Thoracic aorta (tissue), 2 donors: ENCODE measurements at regions not wholly inside any gene's neighbourhood (a gene's known extent, or its start where the extent isn't known, plus 50 kb on each side); places are given as distances from the start of the nearest gene placed in this dataset.

Source experiments
- ATAC-seq: fragments of 150-250 bp; one replicate; pipeline ENCODE4 v1.8.0; 2017; ENCODE audit warnings: low read depth; ENCODE audit not compliant: insufficient number of reproducible peaks, low FRiP score
- DNase-seq: peaks from one replicate; pipeline ENCODE4 v3.0.0-alpha.2; 2020; ENCODE audit warnings: low spot score
- H3K27ac ChIP-seq, 2 donors: fragments of 200-600 bp; sonication (generic); 1 replicate in 1 of 2; 2 replicates in 1 of 2; pipeline ENCODE4 v1.5.1; 2016; ENCODE audit warnings: mild to moderate bottlenecking in 2 of 2, moderate library complexity in 2 of 2
- H3K27me3 ChIP-seq: fragments of 200-600 bp; sonication (generic); replicated peaks from 2 replicates; pipeline ENCODE4 v1.6.0; 2016; ENCODE audit warnings: mild to moderate bottlenecking; ENCODE audit not compliant: insufficient read depth
- H3K36me3 ChIP-seq: fragments of 200-600 bp; sonication (generic); one replicate; pipeline ENCODE4 v1.5.1; 2016
- H3K4me1 ChIP-seq, 2 donors: fragments of 200-600 bp; sonication (generic); 1 replicate in 1 of 2; 2 replicates in 1 of 2; pipeline versions ENCODE4 v1.5.1 to v1.6.0; 2016; ENCODE audit warnings: low read depth in 2 of 2, mild to moderate bottlenecking in 1 of 2; ENCODE audit not compliant: control insufficient read depth in 1 of 2
- H3K4me3 ChIP-seq: fragments of 200-600 bp; sonication (generic); 2 replicates; pipeline ENCODE4 v1.5.1; 2016; ENCODE audit warnings: mild to moderate bottlenecking
- H3K9me3 ChIP-seq: fragments of 200-600 bp; sonication (generic); 2 replicates; pipeline ENCODE4 v1.5.1; 2016
- CTCF ChIP-seq: fragments of 200-600 bp; sonication (generic); IDR thresholded peaks from one replicate; pipeline ENCODE4 v1.5.1; 2019; ENCODE audit warnings: antibody characterized with exemption

GRCh38 chr10:33623669-33624068, 289.2 kb upstream of the NRP1 start:
- DNase-seq = no peak
- no peaks in the 10 kb centered on the region for H3K4me1 ChIP-seq
- no peak for TF ChIP-seq CTCF
- ATAC-seq = no peak
- no peak overlapping the region for H3K27ac ChIP-seq
- no peaks in the 10 kb centered on the region for H3K27me3 ChIP-seq
- H3K4me3 ChIP-seq = no peak overlapping the region
- no peaks in the 10 kb centered on the region for H3K36me3 ChIP-seq
- H3K9me3 ChIP-seq = no peaks in the 10 kb centered on the region

- no peak for ATAC-seq
- Histone ChIP-seq H3K27ac (no peak overlapping the region), H3K4me1 (no peaks in the 10 kb centered on the region), H3K4me3 (no peak overlapping the region), H3K27me3 (no peaks in the 10 kb centered on the region), H3K36me3 (no peaks in the 10 kb centered on the region), H3K9me3 (no peaks in the 10 kb centered on the region)
- no peak for DNase-seq
- TF ChIP-seq CTCF = no peak
These were observed 286.6 kb upstream of the NRP1 start for GRCh38 chr10:33621101-33621500.

- no peak overlapping the region for H3K27ac ChIP-seq
- no peaks in the 10 kb centered on the region for H3K27me3 ChIP-seq
- TF ChIP-seq CTCF = no peak
- no peak overlapping the region for H3K4me3 ChIP-seq
- ATAC-seq (no peak), DNase-seq (no peak)
- no peaks in the 10 kb centered on the region for H3K4me1 ChIP-seq
- H3K36me3 ChIP-seq = no peaks in the 10 kb centered on the region
- no peaks in the 10 kb centered on the region for H3K9me3 ChIP-seq
These were observed 283.7 kb upstream of the NRP1 start for GRCh38 chr10:33618196-33618595.

- ATAC-seq (no peak), DNase-seq (no peak)
- Histone ChIP-seq H3K27me3 (no peaks in the 10 kb centered on the region), H3K4me3 (no peak overlapping the region), H3K4me1 (peaks cover 0 to 6% of the 10 kb centered on the region in 2 donors), H3K27ac (no peak overlapping the region), H3K36me3 (no peaks in the 10 kb centered on the region), H3K9me3 (no peaks in the 10 kb centered on the region)
- no peak for TF ChIP-seq CTCF
These were observed 283.1 kb upstream of the NRP1 start for GRCh38 chr10:33617381-33618080.

- Histone ChIP-seq H3K27ac (no peak overlapping the region), H3K36me3 (no peaks in the 10 kb centered on the region), H3K27me3 (no peaks in the 10 kb centered on the region), H3K9me3 (no peaks in the 10 kb centered on the region), H3K4me1 (peaks cover 0 to 11% of the 10 kb centered on the region in 2 donors), H3K4me3 (no peak overlapping the region)
- DNase-seq (no peak), ATAC-seq (no peak)
- TF ChIP-seq CTCF = no peak
These were observed 282.5 kb upstream of the NRP1 start for GRCh38 chr10:33616956-33617355.
